ENCODE measurements at regions not wholly inside any gene's neighbourhood (a gene's known extent, or its start where the extent isn't known, plus 50 kb on each side); places are given as distances from the start of the nearest gene placed in this dataset.

DNA sequence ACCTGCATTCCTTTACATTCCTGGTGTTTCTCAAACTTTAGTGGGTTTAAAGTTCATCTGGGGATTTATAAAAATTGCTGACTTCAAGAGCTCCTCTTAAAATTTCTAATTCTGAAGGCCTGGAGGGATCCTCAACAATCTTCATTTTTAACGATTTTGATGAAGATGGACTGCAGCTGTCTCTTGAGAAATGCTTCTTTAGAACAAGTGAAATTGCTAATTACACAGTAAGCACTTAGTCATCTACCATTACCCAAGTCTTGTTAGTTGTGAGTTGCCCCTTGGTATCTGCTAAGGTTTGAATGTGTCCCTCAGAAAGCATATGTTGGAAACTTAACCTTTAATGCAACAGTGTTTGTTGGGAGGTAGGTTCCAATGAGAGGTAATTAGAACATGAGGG lies 163.7 kb downstream of the LTN1 start:
- no peaks in the 10 kb centered on the region for H3K9me3 ChIP-seq (ENCODE audit: control insufficient read depth in 5 of 5, low read length in 5 of 5)
- peaks cover 0 to 4% (median 0%) of the 10 kb centered on the region in 5 donors for H3K4me1 ChIP-seq (ENCODE audit: control insufficient read depth in 5 of 5, insufficient read depth in 5 of 5, low read length in 5 of 5)
- no peaks in the 10 kb centered on the region for H3K27me3 ChIP-seq (ENCODE audit: control insufficient read depth in 5 of 5, insufficient read depth in 4 of 5, low read length in 5 of 5)
- H3K27ac ChIP-seq (ENCODE audit: low read depth, low read length): no peak overlapping the region
- H3K36me3 ChIP-seq (ENCODE audit: control insufficient read depth in 5 of 5, insufficient read depth in 5 of 5, low read length in 5 of 5): no peaks in the 10 kb centered on the region
- no peak overlapping the region for H3K9ac ChIP-seq (ENCODE audit: low read length in 5 of 5)
- H3K4me3 ChIP-seq (ENCODE audit: low read depth in 1 of 5, low read length in 5 of 5): no peak overlapping the region

GRCh38 chr21:28828021-28828420 lies 164.7 kb downstream of the LTN1 start:
- no peaks in the 10 kb centered on the region for H3K9me3 ChIP-seq (ENCODE audit: control insufficient read depth in 5 of 5, low read length in 5 of 5)
- no peaks in the 10 kb centered on the region for H3K27me3 ChIP-seq (ENCODE audit: control insufficient read depth in 5 of 5, insufficient read depth in 4 of 5, low read length in 5 of 5)
- peaks cover 0 to 7% (median 4%) of the 10 kb centered on the region in 5 donors for H3K4me1 ChIP-seq (ENCODE audit: control insufficient read depth in 5 of 5, insufficient read depth in 5 of 5, low read length in 5 of 5)
- no peak overlapping the region for H3K4me3 ChIP-seq (ENCODE audit: low read depth in 1 of 5, low read length in 5 of 5)
- H3K27ac ChIP-seq (ENCODE audit: low read depth, low read length): no peak overlapping the region
- no peak overlapping the region for H3K9ac ChIP-seq (ENCODE audit: low read length in 5 of 5)
- H3K36me3 ChIP-seq (ENCODE audit: control insufficient read depth in 5 of 5, insufficient read depth in 5 of 5, low read length in 5 of 5): no peaks in the 10 kb centered on the region

DNA sequence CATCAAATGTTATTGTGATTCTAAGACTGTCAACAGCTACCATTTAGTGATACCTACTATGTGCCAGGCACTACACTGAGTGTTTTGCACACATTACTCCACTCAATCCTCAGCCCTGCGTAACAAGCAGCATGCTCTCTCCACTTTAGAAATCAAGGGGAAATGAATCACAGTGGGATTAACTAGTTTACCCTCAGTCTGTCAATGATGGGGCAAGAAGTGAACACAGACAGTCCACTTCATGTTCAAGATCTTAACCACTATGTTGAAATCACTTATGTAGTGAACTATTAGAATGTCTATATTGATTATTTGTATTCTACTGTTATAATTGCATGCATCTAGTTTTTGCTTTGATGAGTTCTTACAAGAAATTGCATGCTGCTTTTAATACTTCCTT lies 165.3 kb downstream of the LTN1 start:
- Histone ChIP-seq H3K9ac (ENCODE audit: low read length in 5 of 5) (no peak overlapping the region), H3K27me3 (ENCODE audit: control insufficient read depth in 5 of 5, insufficient read depth in 4 of 5, low read length in 5 of 5) (no peaks in the 10 kb centered on the region), H3K27ac (ENCODE audit: low read depth, low read length) (no peak overlapping the region), H3K4me1 (ENCODE audit: control insufficient read depth in 5 of 5, insufficient read depth in 5 of 5, low read length in 5 of 5) (peaks cover 0 to 13% (median 10%) of the 10 kb centered on the region in 5 donors), H3K9me3 (ENCODE audit: control insufficient read depth in 5 of 5, low read length in 5 of 5) (no peaks in the 10 kb centered on the region), H3K4me3 (ENCODE audit: low read depth in 1 of 5, low read length in 5 of 5) (no peak overlapping the region), H3K36me3 (ENCODE audit: control insufficient read depth in 5 of 5, insufficient read depth in 5 of 5, low read length in 5 of 5) (no peaks in the 10 kb centered on the region)

DNA sequence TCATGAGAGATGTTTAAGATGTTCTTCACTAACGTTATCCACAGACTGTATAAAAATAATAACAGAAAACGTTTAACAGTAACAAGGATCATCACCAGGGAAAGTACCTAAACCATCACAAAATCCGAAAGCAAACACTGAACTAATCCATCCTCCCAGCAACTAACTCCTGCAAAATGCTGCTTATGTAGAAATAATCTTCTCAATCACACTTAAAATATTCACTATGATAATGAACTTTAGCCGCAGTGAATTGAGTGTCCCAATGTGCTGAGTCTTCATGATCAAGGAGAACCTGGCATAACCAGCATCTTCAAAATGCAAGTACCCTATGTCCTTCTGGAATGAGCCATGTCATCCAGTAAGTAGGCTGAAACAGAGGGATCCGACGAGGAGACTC lies 166.1 kb downstream of the LTN1 start:
- Histone ChIP-seq H3K9me3 (ENCODE audit: control insufficient read depth in 5 of 5, low read length in 5 of 5) (no peaks in the 10 kb centered on the region), H3K27ac (ENCODE audit: low read depth, low read length) (no peak overlapping the region), H3K27me3 (ENCODE audit: control insufficient read depth in 5 of 5, insufficient read depth in 4 of 5, low read length in 5 of 5) (no peaks in the 10 kb centered on the region), H3K4me1 (ENCODE audit: control insufficient read depth in 5 of 5, insufficient read depth in 5 of 5, low read length in 5 of 5) (peaks cover 0 to 16% (median 15%) of the 10 kb centered on the region in 5 donors), H3K4me3 (ENCODE audit: low read depth in 1 of 5, low read length in 5 of 5) (no peak overlapping the region), H3K9ac (ENCODE audit: low read length in 5 of 5) (no peak overlapping the region), H3K36me3 (ENCODE audit: control insufficient read depth in 5 of 5, insufficient read depth in 5 of 5, low read length in 5 of 5) (no peaks in the 10 kb centered on the region)

- Histone ChIP-seq H3K9ac (ENCODE audit: low read length in 5 of 5) (no peak overlapping the region), H3K9me3 (ENCODE audit: control insufficient read depth in 5 of 5, low read length in 5 of 5) (no peaks in the 10 kb centered on the region), H3K4me1 (ENCODE audit: control insufficient read depth in 5 of 5, insufficient read depth in 5 of 5, low read length in 5 of 5) (peaks cover 0 to 21% (median 16%) of the 10 kb centered on the region in 5 donors), H3K27ac (ENCODE audit: low read depth, low read length) (no peak overlapping the region), H3K27me3 (ENCODE audit: control insufficient read depth in 5 of 5, insufficient read depth in 4 of 5, low read length in 5 of 5) (no peaks in the 10 kb centered on the region), H3K36me3 (ENCODE audit: control insufficient read depth in 5 of 5, insufficient read depth in 5 of 5, low read length in 5 of 5) (no peaks in the 10 kb centered on the region), H3K4me3 (ENCODE audit: low read depth in 1 of 5, low read length in 5 of 5) (no peak overlapping the region)
Observed at GRCh38 chr21:28826021-28826420, 166.7 kb downstream of the LTN1 start.

GRCh38 chr21:28823429-28823828 lies 169.2 kb downstream of the LTN1 start:
- no peak overlapping the region for H3K27ac ChIP-seq (ENCODE audit: low read depth, low read length)
- H3K9ac ChIP-seq (ENCODE audit: low read length in 5 of 5): no peak overlapping the region
- no peaks in the 10 kb centered on the region for H3K36me3 ChIP-seq (ENCODE audit: control insufficient read depth in 5 of 5, insufficient read depth in 5 of 5, low read length in 5 of 5)
- peaks cover 0 to 24% (median 20%) of the 10 kb centered on the region in 5 donors for H3K4me1 ChIP-seq (ENCODE audit: control insufficient read depth in 5 of 5, insufficient read depth in 5 of 5, low read length in 5 of 5)
- H3K4me3 ChIP-seq (ENCODE audit: low read depth in 1 of 5, low read length in 5 of 5): no peak overlapping the region
- H3K9me3 ChIP-seq (ENCODE audit: control insufficient read depth in 5 of 5, low read length in 5 of 5): no peaks in the 10 kb centered on the region
- H3K27me3 ChIP-seq (ENCODE audit: control insufficient read depth in 5 of 5, insufficient read depth in 4 of 5, low read length in 5 of 5): no peaks in the 10 kb centered on the region

DNA sequence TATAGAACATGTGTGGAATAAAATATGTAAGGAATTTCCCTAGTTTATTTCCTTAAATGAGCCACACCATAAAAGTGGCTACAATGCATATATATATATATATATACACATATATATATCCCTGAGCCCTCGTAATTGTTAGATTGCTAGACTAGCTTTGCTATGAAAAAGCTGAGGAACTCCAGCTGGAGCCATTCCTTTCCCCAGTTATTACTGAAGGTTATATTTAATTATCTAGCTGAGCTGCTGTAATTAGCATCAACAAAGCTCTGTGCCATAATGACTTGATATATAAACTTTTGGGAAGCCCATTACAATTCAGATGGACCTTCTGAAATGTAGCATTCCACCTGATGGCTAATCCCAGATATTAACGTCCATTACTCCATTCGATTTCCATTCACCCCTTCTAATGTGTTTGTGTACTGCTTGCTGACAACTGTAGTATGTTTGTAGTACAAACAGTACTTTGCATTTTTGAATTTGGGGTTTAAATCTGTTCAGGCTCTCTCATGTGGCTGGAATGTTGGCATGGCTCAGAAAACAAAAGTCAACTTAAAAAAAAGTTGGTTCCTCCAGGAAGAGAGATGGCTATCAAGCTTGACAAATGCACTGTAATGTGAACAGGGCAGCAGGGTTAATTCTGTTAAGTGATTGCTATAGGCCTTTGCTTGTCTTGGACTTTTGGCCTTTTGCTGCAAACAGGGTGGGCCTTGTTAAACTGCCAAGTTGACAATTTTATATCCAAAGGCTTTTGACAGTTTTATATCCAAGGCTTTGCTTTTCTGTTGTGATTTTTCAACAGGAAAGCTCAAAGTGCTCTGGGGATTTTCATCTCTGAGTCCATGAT lies 170.0 kb downstream of the LTN1 start:
- H3K4me3 ChIP-seq (ENCODE audit: low read depth in 1 of 5, low read length in 5 of 5): no peak overlapping the region
- peaks cover 0 to 25% (median 22%) of the 10 kb centered on the region in 5 donors for H3K4me1 ChIP-seq (ENCODE audit: control insufficient read depth in 5 of 5, insufficient read depth in 5 of 5, low read length in 5 of 5)

GRCh38 chr21:28822123-28822399 lies 170.6 kb downstream of the LTN1 start:
- Histone ChIP-seq H3K9ac (ENCODE audit: low read length in 5 of 5) (no peak overlapping the region), H3K4me3 (ENCODE audit: low read depth in 1 of 5, low read length in 5 of 5) (no peak overlapping the region), H3K27me3 (ENCODE audit: control insufficient read depth in 5 of 5, insufficient read depth in 4 of 5, low read length in 5 of 5) (no peaks in the 10 kb centered on the region), H3K9me3 (ENCODE audit: control insufficient read depth in 5 of 5, low read length in 5 of 5) (no peaks in the 10 kb centered on the region), H3K27ac (ENCODE audit: low read depth, low read length) (no peak overlapping the region), H3K4me1 (ENCODE audit: control insufficient read depth in 5 of 5, insufficient read depth in 5 of 5, low read length in 5 of 5) (peaks cover 0 to 25% (median 22%) of the 10 kb centered on the region in 5 donors), H3K36me3 (ENCODE audit: control insufficient read depth in 5 of 5, insufficient read depth in 5 of 5, low read length in 5 of 5) (no peaks in the 10 kb centered on the region)

More for the DNA sequence above, 170.0 kb downstream of the LTN1 start:
- Histone ChIP-seq H3K9me3 (ENCODE audit: control insufficient read depth in 5 of 5, low read length in 5 of 5) (no peaks in the 10 kb centered on the region), H3K9ac (ENCODE audit: low read length in 5 of 5) (no peak overlapping the region), H3K36me3 (ENCODE audit: control insufficient read depth in 5 of 5, insufficient read depth in 5 of 5, low read length in 5 of 5) (no peaks in the 10 kb centered on the region), H3K27ac (ENCODE audit: low read depth, low read length) (no peak overlapping the region), H3K27me3 (ENCODE audit: control insufficient read depth in 5 of 5, insufficient read depth in 4 of 5, low read length in 5 of 5) (no peaks in the 10 kb centered on the region)

DNA sequence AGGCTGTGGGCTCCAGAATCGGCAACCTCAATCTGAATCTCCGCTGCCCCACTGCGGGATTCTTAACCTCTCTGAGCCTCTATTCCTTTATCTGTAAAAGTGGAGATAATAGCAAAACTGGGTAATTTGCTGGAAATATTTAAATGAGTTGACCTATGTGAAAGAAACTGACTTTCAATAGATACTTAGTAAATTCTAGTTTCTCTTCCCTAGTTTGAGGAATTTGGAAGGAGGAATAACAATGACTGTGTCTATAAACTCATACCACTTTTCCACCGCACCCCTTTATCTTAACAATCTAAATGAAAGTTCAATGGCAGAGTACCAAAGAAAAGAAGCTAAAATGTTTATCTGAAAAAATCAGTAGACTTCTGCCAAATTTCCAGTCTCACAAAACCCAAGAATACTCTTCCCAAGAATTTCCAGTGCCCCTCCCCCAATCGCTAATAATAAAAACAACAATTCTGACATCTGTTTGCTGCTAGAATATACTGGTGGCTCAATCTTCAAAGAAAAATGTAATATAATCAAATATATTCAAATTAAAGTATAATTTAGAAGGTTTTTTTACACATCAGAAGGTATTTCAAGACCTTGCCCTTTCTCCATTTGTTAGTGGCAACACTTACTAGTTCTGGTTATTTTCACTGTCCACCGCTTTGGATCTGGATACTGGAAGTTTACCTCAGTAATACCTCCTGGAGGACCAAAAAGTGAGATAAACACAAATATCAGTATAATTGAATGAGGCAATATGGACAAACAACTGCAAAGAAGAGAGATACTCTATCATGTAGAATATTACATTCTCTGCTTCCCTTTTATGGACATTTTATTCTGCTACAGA lies 171.2 kb downstream of the LTN1 start:
- H3K27me3 ChIP-seq (ENCODE audit: control insufficient read depth in 5 of 5, insufficient read depth in 4 of 5, low read length in 5 of 5): no peaks in the 10 kb centered on the region
- no peak overlapping the region for H3K27ac ChIP-seq (ENCODE audit: low read depth, low read length)

GRCh38 chr21:28818663-28819278 lies 173.9 kb downstream of the LTN1 start:
- Histone ChIP-seq H3K4me1 (ENCODE audit: control insufficient read depth in 5 of 5, insufficient read depth in 5 of 5, low read length in 5 of 5) (peaks cover 0 to 25% (median 22%) of the 10 kb centered on the region in 5 donors), H3K27ac (ENCODE audit: low read depth, low read length) (no peak overlapping the region), H3K27me3 (ENCODE audit: control insufficient read depth in 5 of 5, insufficient read depth in 4 of 5, low read length in 5 of 5) (no peaks in the 10 kb centered on the region), H3K9ac (ENCODE audit: low read length in 5 of 5) (no peak overlapping the region), H3K4me3 (ENCODE audit: low read depth in 1 of 5, low read length in 5 of 5) (peak overlapping the region in 1 of 5 donors; percentile 35), H3K36me3 (ENCODE audit: control insufficient read depth in 5 of 5, insufficient read depth in 5 of 5, low read length in 5 of 5) (no peaks in the 10 kb centered on the region), H3K9me3 (ENCODE audit: control insufficient read depth in 5 of 5, low read length in 5 of 5) (peaks cover 0 to 4% (median 0%) of the 10 kb centered on the region in 5 donors)

More for the DNA sequence above, 171.2 kb downstream of the LTN1 start:
- Histone ChIP-seq H3K4me1 (ENCODE audit: control insufficient read depth in 5 of 5, insufficient read depth in 5 of 5, low read length in 5 of 5) (peaks cover 0 to 25% (median 22%) of the 10 kb centered on the region in 5 donors), H3K9ac (ENCODE audit: low read length in 5 of 5) (no peak overlapping the region), H3K9me3 (ENCODE audit: control insufficient read depth in 5 of 5, low read length in 5 of 5) (no peaks in the 10 kb centered on the region), H3K4me3 (ENCODE audit: low read depth in 1 of 5, low read length in 5 of 5) (no peak overlapping the region), H3K36me3 (ENCODE audit: control insufficient read depth in 5 of 5, insufficient read depth in 5 of 5, low read length in 5 of 5) (no peaks in the 10 kb centered on the region)

All from subcutaneous abdominal adipose tissue (tissue), 5 donors.